OCI-LY3 (cell line): ENCODE measurements at regions not wholly inside any gene's neighbourhood (a gene's known extent, or its start where the extent isn't known, plus 50 kb on each side); places are given as distances from the start of the nearest gene placed in this dataset.
A peak's percentile ranks its signal among the peaks of the same experiment; 100 is the strongest.

Source experiments
- H2AFZ ChIP-seq: fragments of 200-600, 300-600 bp; shearing (Covaris generic); 2 replicates; pipeline ENCODE4 v1.6.0; 2014; ENCODE audit warnings: antibody characterized with exemption, low read depth, low read length
- H3K27ac ChIP-seq: fragments of 200-600, 300-600 bp; sonication (generic); 2 replicates; pipeline ENCODE4 v1.5.1; 2014; ENCODE audit warnings: mild to moderate bottlenecking, low read length, moderate library complexity, mixed read lengths
- H3K27me3 ChIP-seq: fragments of 200-600, 300-600 bp; sonication (generic); 2 replicates; pipeline ENCODE4 v1.6.1; 2014; ENCODE audit warnings: low read depth, low read length, mixed read lengths
- H3K36me3 ChIP-seq: fragments of 200-600, 300-600 bp; sonication (generic); replicated peaks from 2 replicates; pipeline ENCODE3; 2014; ENCODE audit warnings: low read depth, low read length, mixed read lengths
- H3K4me1 ChIP-seq: fragments of 300-600, 200-600 bp; sonication (generic); 2 replicates; pipeline ENCODE4 v1.6.1; 2014; ENCODE audit warnings: low read length, mixed read lengths
- H3K4me2 ChIP-seq: fragments of 200-600, 300-600 bp; sonication (generic); 2 replicates; pipeline ENCODE4 v1.6.1; 2014; ENCODE audit warnings: low read length, mixed read lengths
- H3K4me3 ChIP-seq: fragments of 300-600, 200-600 bp; sonication (generic); 2 replicates; pipeline ENCODE4 v1.5.1; 2014; ENCODE audit warnings: antibody characterized with exemption, mild to moderate bottlenecking, low read length, moderate library complexity
- H3K79me2 ChIP-seq: fragments of 300-600, 200-600 bp; shearing (Covaris generic); 2 replicates; pipeline ENCODE4 v1.6.1; 2014; ENCODE audit warnings: mild to moderate bottlenecking, low read length, mixed read lengths
- H3K9ac ChIP-seq: fragments of 300-600, 200-600 bp; shearing (Covaris generic); 2 replicates; pipeline ENCODE4 v1.6.0; 2014; ENCODE audit warnings: mild to moderate bottlenecking, low read length, moderate library complexity
- H3K9me3 ChIP-seq: fragments of 200-600, 300-600 bp; shearing (Covaris generic); 2 replicates; pipeline ENCODE4 v1.6.1; 2014; ENCODE audit warnings: low read length, mixed read lengths; ENCODE audit not compliant: insufficient read depth
- H4K20me1 ChIP-seq: fragments of 200-600, 300-600 bp; sonication (generic); 2 replicates; pipeline ENCODE4 v1.6.1; 2016; ENCODE audit warnings: low read length, mixed read lengths; ENCODE audit not compliant: insufficient read depth
- EZH2phosphoT487 ChIP-seq: fragments of 200-600 bp; shearing (Covaris generic); IDR thresholded peaks from 2 replicates; pipeline ENCODE4 v1.6.1; 2018; ENCODE audit warnings: antibody characterized with exemption, mixed run types, low read depth
- TF ChIP-seq, protein P1 (sequence below): fragments of 200-600, 300-600 bp; sonication (generic); IDR thresholded peaks from 2 replicates; pipeline ENCODE4 v1.5.1; 2014; ENCODE audit warnings: antibody characterized with exemption, low read length, low read depth

DNA sequence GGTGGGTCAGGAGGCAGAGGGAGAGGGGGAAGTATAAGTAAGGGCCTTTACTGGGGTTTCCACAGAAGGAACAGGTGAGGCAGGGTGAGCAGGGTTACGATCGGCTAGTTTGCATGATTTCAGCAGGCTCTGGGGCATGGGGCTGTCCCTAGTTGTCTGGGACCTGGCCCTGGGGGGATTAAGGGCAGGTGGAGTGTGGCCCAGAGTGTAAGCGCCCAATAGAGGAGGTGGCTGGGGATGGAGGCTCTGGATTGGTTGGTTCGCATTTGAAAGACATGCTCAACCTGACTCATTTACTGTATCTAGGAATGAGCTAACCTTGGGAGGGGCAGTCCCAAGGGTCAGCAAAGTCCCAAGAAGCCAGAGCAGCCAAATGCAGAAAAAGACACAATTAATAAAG lies 230.3 kb downstream of the MAP2K4 start:
- Histone ChIP-seq H4K20me1 (no peaks in the 10 kb centered on the region), H3K27ac (peak overlapping the region; percentile 100), H3K9ac (peak overlapping the region; percentile 96), H3K27me3 (no peaks in the 10 kb centered on the region), H3K36me3 (no peaks in the 10 kb centered on the region), H3K9me3 (no peaks in the 10 kb centered on the region), H3K4me2 (peak overlapping the region; percentile 77), H3K4me1 (peaks cover 81% of the 10 kb centered on the region), H3K79me2 (peaks cover 20% of the 10 kb centered on the region), H2AFZ (no peak overlapping the region), H3K4me3 (peak overlapping the region; percentile 39)
- TF ChIP-seq EZH2phosphoT487, result no peak
- TF ChIP-seq, protein P1, sequence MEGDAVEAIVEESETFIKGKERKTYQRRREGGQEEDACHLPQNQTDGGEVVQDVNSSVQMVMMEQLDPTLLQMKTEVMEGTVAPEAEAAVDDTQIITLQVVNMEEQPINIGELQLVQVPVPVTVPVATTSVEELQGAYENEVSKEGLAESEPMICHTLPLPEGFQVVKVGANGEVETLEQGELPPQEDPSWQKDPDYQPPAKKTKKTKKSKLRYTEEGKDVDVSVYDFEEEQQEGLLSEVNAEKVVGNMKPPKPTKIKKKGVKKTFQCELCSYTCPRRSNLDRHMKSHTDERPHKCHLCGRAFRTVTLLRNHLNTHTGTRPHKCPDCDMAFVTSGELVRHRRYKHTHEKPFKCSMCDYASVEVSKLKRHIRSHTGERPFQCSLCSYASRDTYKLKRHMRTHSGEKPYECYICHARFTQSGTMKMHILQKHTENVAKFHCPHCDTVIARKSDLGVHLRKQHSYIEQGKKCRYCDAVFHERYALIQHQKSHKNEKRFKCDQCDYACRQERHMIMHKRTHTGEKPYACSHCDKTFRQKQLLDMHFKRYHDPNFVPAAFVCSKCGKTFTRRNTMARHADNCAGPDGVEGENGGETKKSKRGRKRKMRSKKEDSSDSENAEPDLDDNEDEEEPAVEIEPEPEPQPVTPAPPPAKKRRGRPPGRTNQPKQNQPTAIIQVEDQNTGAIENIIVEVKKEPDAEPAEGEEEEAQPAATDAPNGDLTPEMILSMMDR, result no peak

DNA sequence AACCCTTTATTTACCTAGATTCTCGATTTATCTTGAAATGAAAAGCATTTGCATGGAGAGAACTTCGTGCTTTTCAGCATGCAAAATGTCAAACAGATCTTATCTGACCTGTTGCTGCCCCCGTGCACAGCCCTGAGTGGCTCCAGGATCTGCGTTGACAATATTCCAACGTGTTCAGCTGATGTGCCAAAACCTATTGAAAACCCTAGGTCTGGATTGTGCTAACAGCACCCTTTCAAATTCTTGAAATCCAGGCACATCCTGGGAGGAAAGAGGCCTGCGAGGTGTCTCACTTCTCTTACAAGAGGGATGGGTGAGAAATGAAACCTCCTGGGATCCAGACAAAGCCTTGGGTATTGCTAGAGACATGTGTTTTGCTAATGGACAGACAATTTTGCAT lies 231.8 kb downstream of the MAP2K4 start:
- Histone ChIP-seq H3K9me3 (no peaks in the 10 kb centered on the region), H3K27me3 (no peaks in the 10 kb centered on the region), H3K4me2 (peak overlapping the region; percentile 77), H3K4me3 (peak overlapping the region; percentile 3; the same call in 1 of the 2 replicates), H3K27ac (peak overlapping the region; percentile 100), H3K79me2 (peaks cover 20% of the 10 kb centered on the region), H4K20me1 (no peaks in the 10 kb centered on the region), H3K4me1 (peaks cover 94% of the 10 kb centered on the region), H3K9ac (peak overlapping the region; percentile 90), H3K36me3 (no peaks in the 10 kb centered on the region), H2AFZ (peak overlapping the region; percentile 18; the same call in 1 of the 2 replicates)
- TF ChIP-seq EZH2phosphoT487, result no peak
- TF ChIP-seq, protein P1, result no peak

DNA sequence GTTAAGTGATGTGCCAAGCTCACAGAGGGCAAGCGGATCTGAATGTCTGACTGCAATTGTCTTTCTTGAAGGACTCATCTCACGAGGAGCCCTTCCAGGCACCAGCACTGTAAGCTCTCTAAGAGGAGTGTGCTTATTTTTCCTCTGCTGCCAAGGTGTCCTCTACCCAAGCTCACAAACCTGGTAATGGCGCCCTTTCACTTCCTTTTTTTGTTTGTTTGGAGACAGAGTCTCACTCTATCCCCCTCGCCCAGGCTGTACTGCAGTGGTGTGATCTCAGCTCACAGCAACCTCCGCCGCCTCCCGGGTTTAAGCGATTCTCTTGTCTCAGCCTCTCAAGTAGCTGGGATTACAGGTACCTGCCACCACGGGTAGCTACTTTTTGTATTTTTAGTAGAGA lies 233.8 kb downstream of the MAP2K4 start:
- peak overlapping the region; percentile 90; the same call in 1 of the 2 replicates for H3K9ac ChIP-seq
- H2AFZ ChIP-seq, result peak overlapping the region; percentile 56; the same call in 1 of the 2 replicates
- H3K36me3 ChIP-seq, result no peaks in the 10 kb centered on the region
- H3K4me3 ChIP-seq, result no peak overlapping the region
- H3K4me2 ChIP-seq, result peak overlapping the region; percentile 20
- H3K79me2 ChIP-seq, result peaks cover 15% of the 10 kb centered on the region
- H3K27me3 ChIP-seq, result no peaks in the 10 kb centered on the region
- TF ChIP-seq EZH2phosphoT487, result no peak
- H3K27ac ChIP-seq, result peak overlapping the region; percentile 100
- no peaks in the 10 kb centered on the region for H4K20me1 ChIP-seq
- peaks cover 86% of the 10 kb centered on the region for H3K4me1 ChIP-seq
- H3K9me3 ChIP-seq, result no peaks in the 10 kb centered on the region

DNA sequence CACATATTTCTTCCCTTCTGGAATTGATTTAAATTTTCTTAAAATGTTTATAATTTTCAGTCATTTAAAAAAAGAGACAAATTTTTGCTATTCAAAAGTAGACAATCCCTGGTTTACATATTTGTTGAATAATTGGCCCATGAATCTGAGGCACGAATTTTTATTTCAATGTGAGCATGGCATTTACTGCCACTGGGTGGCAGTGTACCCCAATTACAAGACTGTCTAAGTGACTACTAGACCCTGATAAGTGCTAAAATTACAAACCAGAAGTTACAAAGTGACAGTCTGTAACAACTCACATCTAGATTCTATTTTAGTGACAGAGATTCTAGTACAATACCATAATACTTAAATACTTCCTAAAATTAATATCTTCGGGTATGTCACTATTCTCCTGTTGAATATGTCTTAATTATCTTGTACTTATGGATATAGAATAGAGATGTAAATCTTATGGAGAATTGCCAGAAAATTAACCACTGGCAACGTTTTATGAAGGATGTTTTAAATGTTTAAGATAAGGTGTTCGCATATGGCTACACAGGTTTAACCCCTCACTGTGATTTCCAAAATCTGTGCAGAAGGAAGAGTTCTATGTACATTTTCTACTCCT lies 235.8 kb downstream of the MAP2K4 start:
- Histone ChIP-seq H3K4me2 (peak overlapping the region; percentile 78), H3K79me2 (peaks cover 15% of the 10 kb centered on the region), H3K27me3 (no peaks in the 10 kb centered on the region), H3K9ac (peak overlapping the region; percentile 90), H3K27ac (peak overlapping the region; percentile 100), H3K4me3 (peak overlapping the region; percentile 49), H3K9me3 (no peaks in the 10 kb centered on the region), H2AFZ (no peak overlapping the region), H3K4me1 (peaks cover 70% of the 10 kb centered on the region), H3K36me3 (no peaks in the 10 kb centered on the region), H4K20me1 (no peaks in the 10 kb centered on the region)
- TF ChIP-seq, protein P1, result peak; percentile 75
- no peak for TF ChIP-seq EZH2phosphoT487
